GM21786 (cell line): ENCODE measurements at regions not wholly inside any gene's neighbourhood (a gene's known extent, or its start where the extent isn't known, plus 50 kb on each side); places are given as distances from the start of the nearest gene placed in this dataset.

ENCODE experiments used
- ATAC-seq: cut with Tn5 transposase; IDR thresholded peaks from one replicate; pipeline ENCODE4 v1.9.1; 2021; ENCODE audit not compliant: unreplicated experiment

DNA sequence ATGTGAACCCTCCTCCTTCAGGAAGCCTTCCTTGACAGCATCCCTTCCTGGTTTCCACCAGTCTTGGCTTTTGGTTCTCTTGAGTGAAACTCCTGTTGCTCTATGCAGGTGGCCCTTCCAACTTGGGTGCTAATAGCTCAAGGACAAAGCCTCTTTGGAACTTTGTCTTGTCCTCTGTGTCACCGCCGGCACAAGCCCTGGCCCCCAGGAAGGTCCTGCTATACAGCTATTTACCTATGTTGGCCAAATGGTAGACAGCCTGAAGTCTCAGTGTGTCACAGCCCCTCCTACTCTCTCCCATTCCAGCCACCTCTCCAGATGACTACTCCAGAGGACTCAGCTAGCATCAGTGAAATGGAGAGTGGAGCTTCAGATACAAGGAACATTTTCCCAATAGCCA lies 94.7 kb upstream of the ZNF618 start:
- no peak for ATAC-seq

DNA sequence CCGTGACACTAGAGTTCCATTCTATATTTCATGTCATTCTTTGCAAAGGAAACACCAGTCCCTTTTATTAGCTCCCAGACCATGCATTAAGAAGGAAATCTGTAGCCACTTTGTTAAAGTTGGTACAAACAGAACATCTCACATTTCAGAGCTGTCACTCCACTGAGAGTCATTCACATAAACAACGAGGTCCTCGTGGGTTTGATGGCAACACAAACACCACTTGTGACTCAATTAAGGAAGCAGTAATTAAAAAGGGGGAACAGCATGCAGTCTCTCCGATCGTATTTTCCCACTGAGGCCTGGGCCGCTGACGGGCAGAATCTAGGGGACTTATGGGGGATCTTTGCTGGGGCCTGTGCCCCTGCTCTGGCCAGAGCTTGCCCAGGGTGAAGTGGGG lies 94.2 kb upstream of the ZNF618 start:
- no peak for ATAC-seq

DNA sequence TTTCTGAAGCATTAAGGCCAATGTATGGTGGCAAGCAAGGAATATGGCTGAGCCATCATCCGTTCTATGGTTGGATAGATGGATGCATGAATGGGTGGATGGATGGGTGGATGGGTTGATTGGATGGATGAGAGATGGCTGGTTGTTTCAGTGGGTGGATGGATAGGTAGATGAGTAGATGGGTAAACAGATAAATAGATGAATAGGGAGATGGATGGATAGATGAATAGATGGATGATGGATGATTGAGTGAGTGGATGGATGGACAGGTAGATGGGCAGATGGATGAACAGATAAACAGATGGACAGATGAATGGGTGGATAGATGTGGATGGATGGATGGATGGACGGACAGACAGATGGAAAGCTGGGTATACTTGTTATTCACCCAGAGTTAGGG lies 92.6 kb upstream of the ZNF618 start:
- no peak for ATAC-seq

DNA sequence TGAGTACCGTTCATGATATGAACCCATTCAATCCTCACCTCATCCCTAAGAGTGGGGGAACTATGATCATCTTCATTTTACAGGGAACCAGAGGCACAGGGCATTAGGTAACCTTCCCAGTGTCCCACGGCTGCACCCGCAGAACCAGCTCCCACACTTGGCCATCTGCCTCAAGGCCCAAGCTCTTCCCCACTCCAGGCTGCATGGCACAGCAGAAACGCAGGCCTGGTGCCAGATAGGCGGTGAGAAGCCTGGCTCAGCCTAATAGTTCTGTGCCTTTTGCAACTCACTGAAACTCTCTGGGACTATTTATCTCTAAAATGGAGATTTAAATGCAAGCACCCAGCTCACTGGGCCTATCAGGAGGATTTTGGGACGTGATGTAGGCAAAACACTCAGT lies 90.8 kb upstream of the ZNF618 start:
- ATAC-seq, result no peak

DNA sequence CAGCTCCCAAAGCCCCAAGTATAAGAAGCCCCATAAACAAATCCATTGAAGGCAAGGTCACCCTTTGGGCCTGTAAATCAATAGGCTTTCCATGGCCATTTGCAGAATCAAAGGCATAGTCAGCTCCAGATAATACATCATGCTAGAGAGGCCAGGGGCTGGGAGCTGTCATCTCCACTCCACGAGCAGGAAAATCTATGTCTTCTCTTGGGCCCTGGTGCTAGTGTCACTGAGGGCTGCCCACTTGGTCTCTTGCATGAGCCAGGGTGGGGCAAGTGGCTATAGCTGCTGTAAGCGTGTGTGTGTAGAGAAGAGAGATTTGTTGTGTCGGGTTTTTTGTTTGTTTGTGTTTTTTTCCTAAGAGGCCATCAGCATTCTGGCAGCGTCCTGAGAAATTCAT lies 90.0 kb upstream of the ZNF618 start:
- ATAC-seq, result no peak

DNA sequence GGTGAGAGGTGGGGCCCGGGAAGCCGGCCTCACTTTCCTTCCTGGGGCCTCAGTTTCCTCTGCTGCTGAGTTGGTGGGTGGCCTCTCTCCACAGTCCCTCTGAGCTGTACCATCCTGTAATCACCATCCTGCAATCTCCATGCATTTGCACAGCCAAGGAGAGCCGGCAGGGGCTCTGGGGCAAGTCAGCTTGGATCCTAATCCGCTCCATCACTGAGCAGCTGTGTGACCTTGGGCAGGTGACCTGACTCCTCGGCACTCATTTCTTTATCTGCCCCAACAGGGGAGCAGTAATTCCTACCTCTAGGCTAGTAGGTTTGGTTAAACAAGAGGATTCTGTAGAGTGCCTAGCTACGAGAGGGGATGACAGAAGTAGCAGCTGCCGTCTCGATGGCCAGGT lies 88.2 kb upstream of the ZNF618 start:
- no peak for ATAC-seq

DNA sequence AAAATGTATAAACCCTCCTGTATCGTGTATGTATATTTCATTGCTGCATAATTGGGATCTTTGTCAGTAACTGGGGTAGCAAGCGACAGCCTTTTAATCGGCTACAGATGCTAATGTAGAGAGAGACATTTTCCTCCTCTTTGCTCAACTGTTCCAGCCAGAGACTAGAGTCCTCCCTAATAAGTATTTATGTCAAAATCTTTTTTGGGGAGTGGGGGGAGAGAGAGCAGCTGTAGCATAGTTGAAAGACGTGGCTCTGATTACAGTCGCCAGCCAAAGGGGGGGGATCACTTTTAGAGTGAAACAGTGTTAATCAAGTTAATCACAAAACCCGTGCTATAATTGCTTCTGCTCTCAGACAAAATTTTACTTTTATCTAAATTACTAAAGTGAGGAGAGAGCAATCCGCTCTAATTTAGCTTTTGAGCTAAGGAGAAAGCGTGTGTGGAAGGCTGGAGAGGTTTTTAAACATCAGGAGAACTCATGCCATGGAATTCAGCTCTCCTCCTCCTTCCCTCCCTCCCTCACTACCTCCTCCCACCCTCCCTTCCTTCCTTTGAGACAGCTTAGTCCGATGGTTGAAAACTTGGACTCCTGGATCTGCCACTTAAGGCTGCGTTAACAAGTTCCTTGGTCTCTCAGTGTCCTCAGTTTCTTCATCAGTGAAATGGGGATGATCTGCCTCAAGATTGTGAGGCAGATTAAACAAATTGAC lies 87.3 kb upstream of the ZNF618 start:
- no peak for ATAC-seq

DNA sequence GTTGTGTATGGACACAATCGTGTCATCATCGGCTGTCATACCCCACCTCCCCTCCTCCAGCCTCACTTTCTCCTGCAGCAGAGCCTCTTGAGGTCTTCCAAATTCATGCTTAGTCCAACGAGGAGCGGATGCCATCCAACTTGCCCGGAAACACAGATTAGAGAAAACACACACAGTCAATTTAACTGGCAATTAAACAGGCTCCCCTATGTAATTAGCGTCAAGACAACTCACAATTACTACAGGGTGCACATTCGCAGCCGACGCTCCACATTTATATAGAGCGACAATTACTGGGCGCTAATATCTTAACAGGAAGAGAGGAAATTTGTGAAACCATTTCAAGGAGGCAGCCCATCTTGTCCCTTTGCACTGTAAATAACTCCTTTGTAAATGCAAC lies 86.0 kb upstream of the ZNF618 start:
- no peak for ATAC-seq

DNA sequence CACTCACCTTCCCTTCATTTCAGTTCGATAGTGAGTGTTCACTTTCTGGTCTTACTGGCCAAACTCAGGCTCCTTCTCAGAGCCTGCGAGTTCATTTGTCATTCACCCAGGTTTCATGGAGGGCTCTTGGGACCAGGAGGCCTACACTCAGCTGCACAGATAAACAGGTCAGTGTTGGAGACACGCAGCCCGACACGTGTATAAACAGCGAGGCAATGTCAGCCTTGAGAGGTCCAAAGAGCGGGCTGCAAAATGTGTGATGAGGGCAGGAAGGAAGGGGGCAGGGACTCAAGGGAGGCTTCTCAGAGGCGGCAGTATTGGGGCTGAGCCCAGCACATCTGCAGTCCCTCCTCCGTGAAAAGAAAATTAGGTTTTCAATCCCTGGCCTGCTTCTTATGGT lies 82.6 kb upstream of the ZNF618 start:
- ATAC-seq, result no peak

DNA sequence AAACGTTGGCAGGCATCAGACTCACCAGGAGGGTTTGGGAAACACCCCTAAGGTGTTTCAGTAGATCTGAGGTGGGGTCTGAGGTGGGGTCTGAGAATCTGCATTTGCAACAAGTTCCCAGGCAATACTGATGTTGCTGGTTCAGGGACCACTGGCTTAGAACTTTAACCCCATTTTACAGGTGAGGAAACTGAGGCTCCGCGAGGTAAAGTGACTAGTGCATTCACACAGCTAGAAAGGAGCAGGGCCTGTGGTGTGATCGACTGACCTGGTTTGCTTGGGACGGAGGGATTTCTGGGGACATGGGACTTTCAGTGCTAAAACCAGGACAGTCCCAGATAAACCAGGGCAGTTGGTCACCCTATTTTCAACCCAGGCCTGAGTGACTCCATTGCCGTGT lies 81.4 kb upstream of the ZNF618 start:
- no peak for ATAC-seq

DNA sequence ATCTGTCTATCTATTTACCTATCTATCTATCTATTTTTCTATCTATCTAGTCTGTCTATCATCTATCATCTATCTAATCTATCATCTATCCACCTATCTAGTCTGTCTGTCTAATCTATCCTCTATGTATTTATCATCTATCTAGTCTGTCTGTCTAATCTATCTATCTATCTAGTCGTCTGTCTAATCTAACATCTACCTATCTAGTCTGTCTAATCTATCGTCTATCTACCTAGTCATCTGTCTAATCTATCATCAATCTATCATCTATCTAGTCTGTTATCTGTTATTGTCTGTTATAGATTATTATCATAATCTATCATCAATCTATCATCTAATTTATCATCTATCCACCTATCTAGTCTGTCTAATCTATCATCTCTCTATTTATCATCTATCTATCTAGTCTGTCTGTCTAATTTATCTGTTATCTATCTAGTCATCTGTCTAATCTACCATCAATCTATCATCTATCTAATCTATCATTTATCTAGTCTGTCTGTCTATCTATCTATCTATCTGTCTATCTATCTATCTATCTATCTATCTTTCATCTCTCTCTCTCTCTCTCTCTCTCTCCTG lies 80.2 kb upstream of the ZNF618 start:
- ATAC-seq, result no peak

DNA sequence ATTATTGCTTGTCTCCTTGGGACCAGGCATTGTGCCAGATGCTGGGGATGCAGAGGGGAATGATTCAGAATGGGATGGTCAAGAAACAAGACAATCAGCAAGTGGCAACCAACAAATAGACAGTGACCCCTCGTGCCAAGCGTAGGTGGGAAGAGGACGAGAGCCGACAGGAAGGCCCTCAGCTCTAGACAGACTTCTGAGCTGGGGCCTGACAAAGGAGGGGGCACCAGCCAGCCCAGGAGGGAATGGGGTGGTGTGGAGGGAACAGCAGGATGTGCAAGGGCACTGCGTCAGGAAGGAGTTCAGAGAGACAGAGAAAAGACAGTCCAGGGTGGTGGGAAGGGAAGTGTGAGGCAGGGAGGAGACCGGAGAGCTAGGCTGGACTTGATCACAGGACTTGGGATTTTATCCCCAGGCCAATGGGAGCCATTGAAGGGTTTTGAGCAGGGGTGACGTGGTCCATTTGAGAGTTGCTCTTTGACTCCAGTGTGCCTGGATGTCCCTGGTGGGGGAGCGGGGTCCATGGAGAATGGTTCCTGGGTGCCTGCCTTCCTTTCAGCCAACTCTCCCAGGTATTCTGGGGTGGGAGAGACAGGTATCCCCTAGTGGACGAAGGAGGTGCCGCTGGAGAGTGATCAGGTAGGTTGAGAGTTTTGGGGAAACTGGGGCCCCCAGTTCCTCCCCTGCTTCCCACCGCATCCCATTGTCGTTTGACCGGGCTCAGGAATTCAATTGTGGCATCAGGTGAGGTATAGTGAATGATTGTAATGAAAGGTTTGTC lies 79.3 kb upstream of the ZNF618 start:
- ATAC-seq, result no peak

DNA sequence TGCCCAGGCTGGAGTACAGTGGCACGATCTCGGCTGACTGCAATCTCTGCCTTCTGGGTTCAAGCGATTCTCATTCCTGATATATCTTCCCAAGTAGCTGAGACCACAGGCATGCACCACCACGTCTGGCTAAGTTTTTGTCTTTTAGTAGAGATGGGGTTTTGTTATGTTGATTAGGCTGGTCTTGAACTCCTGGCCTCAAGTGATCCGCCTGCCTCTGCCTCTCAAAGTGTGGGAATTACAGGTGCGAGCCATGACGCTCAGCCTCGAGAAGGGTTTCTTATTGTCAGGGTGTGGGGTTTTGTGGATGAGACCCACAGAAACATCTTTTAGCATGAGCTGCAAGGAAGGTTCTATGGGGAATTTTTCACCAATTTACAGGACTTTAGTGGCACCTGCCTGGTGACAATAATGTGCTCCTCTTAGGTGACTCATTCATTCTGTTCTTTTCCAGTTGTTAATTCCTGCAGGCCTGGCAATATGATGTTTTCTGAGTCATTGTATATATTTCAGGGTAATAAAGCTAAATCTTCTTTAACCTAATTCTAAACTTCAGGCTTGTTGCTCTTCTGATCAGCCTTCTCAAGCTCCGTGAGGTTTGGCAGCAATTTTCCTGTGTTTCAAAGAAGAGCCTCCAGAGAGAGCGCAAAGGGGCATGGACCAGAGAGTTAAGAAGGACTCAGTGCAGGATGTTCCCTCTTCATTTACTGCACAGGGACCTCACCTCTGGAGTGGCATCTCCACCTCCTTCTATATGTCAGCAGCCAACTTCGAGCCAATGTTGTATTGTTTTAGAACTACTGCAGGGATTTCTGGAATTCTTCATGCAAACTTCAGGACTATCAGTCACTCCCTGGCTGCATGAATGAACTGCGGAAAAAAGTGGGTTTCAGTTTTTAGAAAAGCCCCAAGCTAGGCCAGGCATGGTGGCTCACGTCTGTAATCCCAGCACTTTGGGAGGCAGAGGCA lies 77.8 kb upstream of the ZNF618 start:
- no peak for ATAC-seq

DNA sequence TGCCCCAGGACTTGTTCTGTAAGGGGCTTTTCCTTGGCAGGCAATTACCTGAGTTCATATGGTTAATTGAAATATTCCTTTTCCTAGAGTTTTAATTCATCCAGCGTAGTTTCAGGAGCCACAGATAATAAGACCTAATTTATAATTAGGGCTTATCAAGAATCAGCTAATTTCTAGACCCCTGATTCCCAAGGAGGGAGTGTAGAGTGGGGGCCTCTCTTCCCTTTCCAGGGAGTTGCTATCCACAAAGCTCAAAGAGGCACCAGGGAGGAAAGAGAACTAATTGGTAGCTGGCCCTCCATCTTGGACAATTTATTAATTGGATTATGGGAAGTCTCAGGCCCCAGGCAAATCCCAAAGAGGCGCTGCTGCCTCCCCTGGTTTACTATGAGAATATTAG lies 75.8 kb upstream of the ZNF618 start:
- ATAC-seq, result no peak

DNA sequence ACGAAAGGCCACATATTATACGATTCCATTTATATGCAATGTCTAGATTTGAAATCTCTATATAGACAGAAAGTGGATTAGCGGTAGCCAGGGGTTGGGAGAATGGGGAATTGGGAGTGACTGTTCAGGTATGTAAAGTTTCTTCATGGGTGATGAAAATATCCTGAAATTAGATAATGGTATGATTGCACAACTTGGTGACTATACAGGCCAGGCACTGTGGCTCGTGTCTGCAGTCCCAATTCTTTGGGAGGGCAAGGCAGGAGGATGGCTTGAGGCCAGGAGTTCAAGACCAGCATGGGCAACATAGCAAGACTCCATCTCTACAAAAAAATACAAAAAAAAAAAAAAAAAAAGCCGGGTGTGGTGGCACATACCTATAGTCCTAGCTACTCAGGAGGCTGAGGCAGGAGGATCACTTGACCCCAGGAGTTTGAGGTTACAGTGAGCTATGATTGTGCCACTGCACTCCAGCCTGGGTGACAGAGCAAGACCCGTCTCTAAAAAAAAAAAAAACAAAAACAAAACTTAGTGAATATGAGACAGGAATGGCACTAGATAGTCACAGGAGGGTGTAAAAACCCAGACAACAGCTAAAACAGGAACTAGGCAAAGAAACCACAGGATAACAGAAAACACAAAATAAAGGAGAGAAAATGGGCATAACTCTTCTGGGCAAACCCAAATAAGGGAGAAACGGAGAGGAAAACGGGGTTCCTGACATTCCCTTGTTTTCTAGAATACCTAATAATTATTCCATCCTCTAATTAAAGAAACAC lies 72.1 kb upstream of the ZNF618 start:
- no peak for ATAC-seq

DNA sequence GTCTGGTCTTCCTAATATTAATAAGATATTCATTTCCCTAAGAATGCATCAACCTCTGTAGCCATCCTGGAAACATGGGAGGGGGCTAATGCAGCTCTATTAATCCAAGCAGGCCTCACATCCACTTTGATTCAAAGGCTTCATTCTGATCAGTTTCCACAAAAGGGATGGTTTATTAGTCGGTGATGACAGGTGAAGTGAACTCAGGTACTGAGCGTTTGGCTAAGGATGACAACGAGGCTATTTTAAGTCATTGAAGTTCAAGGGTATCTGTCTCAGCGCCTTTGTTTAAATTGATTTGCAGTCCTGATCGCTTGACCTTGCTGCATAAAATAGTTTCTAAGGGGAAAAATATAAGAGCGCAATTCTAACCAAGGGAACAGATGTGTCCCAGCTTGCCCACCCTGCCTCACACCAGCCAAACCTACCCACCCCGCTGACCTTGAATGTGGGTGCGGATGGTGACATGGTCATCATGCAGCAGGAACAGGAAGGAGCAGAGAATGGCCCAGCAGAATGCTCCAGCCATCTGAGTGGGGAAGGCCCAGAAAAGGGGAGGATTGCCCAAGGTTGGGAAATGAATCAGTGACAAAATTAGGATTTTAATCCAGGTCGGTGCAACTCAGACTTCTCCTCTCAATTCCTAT lies 70.5 kb upstream of the ZNF618 start:
- no peak for ATAC-seq

DNA sequence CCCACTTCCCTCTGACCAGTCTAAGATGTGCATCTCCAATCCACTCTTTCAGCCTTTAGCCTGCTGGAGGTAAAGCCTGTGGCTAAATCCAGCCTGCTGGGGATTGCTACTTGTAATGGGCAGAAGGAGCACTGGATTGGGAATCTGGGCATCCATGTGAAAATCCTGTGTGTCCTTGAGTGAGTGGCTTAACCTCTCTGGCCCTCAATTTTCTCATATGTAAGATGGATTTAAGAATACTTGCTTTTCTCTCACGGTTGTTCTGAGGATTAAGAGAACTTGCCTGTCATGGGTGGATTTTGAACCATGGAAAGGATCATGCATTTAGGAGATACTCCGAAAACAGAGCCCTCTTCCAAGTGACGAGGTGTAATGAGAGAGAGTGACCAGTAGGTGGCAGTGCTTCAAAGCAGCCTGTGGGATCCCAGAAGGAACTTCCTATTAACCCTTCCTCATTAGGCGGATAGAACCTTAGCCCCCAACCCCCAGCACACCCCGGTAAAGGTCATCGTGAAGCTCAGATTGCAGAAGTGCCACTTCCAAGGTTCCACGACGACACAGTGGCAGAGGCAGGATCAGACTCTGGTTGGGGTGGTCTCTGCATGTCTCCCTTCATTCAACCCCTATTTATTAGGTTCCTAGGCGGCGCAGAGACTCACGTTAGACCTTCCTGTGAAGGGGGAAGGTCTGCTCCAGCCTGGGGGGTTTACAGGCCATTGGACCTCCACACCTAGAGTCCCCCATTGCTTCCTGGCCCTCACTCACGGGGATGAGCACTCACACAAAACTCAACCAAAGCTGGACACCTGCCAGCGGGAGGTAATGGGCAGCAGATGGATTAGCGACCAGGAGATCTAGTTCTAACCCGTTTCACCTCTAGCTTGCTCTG lies 68.7 kb upstream of the ZNF618 start:
- no peak for ATAC-seq

DNA sequence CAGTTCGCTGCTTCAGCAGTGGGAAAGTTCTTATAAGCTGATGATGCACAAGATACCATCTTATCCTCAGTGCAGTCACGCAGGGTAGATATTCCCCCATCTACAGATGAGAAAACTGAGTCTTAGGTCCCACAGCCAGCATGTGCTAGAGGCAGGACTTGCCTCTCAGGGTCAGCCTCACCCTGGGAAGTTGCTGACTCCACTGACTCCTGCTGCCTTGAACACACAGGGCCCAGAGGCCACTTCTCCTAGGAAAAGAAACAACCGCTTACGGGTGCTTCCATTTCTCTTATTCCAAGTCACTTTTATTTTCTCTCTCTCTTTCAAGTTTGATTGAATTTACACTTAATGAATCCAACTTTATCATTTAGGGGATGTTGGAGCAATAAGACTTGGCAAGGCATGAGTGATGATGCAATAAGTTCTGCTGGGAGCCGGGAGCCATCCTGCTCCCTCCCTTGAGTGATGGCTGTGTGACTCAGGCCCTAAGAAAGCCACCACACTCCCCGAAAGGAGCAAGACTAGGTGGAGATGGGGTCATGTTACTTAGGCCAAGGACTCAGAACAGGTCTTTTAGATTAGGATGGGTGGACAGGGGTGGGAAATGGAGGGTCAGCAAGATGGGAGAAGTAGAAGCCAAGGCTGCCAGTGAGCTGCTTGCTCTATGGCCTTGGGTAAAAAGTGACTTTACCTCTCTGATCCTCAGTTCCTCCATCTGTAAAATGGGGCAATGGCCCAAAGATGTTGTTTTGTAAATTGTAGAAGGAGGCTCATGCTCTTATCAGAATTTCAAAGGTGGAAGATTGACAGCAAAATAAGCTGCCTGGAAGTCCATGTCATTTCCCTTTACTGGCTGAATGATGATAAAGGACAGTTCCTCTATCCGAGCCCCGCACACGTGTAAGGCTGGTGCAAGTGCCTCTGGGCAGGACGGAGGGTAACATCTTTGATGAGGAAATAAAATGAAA lies 67.4 kb upstream of the ZNF618 start:
- ATAC-seq, result no peak
